ENCODE measurements at regions not wholly inside any gene's neighbourhood (a gene's known extent, or its start where the extent isn't known, plus 50 kb on each side); places are given as distances from the start of the nearest gene placed in this dataset.

DNA sequence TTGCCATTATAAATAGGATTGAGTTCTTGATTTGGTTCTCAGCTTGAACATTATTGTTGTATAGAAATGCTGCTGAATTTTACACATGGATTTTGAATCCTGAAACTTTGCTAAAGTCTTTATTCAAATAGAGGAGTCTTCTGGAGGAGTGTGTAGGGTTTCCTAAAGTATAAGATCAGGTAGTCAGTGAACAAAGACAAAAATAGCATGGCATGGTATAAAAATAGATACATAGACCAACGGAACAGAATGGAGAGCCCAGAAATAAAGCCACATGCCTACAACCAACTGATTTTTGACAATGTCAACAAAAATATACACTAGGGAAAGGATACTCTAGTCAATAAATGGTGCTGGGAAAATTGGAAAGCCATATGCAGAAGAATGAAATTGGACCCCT, 740.1 kb downstream of the QKI start:
- intact Hi-C loops (cut with DNase I) = no loop called here
- Histone ChIP-seq H3K9me3 (peaks cover 0 to 8% of the 10 kb centered on the region in 2 donors), H3K27ac (no peak overlapping the region), H3K4me1 (no peaks in the 10 kb centered on the region), H3K27me3 (no peaks in the 10 kb centered on the region), H3K4me3 (no peak overlapping the region), H3K36me3 (no peaks in the 10 kb centered on the region)
- TF ChIP-seq, protein P1, sequence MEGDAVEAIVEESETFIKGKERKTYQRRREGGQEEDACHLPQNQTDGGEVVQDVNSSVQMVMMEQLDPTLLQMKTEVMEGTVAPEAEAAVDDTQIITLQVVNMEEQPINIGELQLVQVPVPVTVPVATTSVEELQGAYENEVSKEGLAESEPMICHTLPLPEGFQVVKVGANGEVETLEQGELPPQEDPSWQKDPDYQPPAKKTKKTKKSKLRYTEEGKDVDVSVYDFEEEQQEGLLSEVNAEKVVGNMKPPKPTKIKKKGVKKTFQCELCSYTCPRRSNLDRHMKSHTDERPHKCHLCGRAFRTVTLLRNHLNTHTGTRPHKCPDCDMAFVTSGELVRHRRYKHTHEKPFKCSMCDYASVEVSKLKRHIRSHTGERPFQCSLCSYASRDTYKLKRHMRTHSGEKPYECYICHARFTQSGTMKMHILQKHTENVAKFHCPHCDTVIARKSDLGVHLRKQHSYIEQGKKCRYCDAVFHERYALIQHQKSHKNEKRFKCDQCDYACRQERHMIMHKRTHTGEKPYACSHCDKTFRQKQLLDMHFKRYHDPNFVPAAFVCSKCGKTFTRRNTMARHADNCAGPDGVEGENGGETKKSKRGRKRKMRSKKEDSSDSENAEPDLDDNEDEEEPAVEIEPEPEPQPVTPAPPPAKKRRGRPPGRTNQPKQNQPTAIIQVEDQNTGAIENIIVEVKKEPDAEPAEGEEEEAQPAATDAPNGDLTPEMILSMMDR (IDR thresholded peaks at IDR 0.05) = no peak
- no peak for ATAC-seq
- no peak for DNase-seq

DNA sequence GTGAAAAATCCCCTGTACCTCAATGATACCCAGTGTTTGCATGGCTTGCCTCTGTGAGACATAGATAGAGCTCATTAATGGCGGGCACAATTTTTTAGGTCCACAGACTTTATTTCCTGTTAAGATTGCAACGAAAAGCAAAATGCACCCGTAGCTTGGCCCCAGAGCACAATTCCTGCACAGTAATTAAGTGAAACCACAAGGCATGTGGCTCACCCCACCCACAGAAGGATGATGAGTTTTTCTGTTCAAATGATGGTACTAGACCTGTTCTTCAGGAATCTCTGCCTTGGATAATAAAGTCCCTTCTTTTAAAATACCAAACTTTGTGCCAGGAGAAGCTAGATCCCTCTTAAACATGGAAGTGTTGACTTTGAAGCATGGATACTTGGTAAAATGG, 738.1 kb downstream of the QKI start:
- intact Hi-C loops (cut with DNase I) = no loop called here
- H3K27ac ChIP-seq = no peak overlapping the region
- H3K9me3 ChIP-seq = no peaks in the 10 kb centered on the region
- H3K36me3 ChIP-seq = no peaks in the 10 kb centered on the region
- H3K4me3 ChIP-seq = no peak overlapping the region
- no peak for DNase-seq
- TF ChIP-seq, protein P1 (IDR thresholded peaks at IDR 0.05) = no peak
- ATAC-seq = no peak
- no peaks in the 10 kb centered on the region for H3K4me1 ChIP-seq
- H3K27me3 ChIP-seq = no peaks in the 10 kb centered on the region

DNA sequence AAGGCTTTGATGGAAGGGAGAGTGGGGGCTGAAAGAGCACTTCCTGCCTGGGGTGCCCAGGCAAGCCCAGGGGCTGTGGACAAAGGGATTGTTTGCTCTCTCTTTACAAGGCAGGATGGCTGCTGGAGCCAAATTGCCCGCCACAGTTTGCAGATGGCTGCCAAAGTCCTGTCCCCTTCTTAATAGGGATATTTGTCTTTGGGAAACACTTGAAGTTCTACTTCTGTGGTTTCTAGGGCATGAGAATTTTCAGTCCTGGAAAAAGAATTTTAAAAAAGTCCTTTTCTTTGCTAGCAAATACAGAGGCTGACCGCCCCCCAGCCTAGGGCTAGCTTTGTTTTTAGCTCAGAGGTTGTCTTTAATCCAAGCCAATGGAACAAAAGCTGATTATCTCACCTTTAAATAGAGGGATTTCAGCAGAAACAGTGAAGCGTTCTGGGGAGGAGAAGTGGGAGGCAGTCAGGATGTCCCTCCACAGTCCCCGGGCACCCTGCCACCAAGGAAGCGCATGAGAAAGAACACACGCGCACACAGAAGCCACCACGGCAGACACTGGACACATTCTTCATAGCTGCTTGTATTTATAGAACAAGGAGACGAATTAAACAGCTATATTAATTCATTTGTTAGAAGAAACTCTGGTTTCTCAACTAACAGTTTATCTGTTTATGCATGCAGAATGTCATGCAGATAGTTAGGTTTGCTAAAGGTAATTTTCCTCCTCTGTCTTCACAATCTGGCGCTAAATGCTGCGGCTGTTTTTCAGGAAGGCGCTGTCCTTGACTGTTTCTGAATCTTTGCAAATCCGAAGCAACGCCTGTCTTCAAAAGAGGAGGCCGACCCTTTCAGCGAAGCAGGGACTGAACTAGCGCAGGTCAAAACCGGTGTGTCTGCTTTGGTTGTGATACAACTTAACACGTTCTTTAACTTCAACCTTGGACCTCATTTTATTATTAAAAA, 736.9 kb downstream of the QKI start:
- no peak for ATAC-seq
- H3K27me3 ChIP-seq = no peaks in the 10 kb centered on the region
- H3K4me1 ChIP-seq = no peaks in the 10 kb centered on the region
- H3K27ac ChIP-seq = no peak overlapping the region
- H3K9me3 ChIP-seq = no peaks in the 10 kb centered on the region
- DNase-seq = peak in 2 of 4 donors; percentile 7 to 13
- TF ChIP-seq, protein P1 (IDR thresholded peaks at IDR 0.05) = no peak
- no peaks in the 10 kb centered on the region for H3K36me3 ChIP-seq
- intact Hi-C loops (cut with DNase I) = no loop called here
- H3K4me3 ChIP-seq = no peak overlapping the region

DNA sequence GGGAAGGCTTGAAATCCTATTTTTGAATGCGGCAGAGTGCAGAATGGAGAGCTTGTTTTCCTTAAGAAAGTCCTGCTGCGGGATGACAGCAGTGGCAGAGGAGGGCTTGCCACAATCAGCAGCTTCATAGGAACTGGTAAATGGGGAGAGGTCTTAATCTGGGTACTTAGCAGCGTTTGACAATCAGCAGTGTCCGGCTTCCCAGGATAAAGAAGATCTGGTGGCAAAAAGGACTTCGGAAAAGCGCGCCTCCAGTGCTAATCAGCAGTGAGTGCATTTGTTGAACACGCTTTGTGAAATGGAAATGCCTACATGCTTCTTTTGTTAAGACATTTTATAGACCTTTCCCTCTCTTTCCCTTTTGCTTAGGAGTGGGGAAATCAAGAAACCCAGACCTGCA, 735.7 kb downstream of the QKI start:
- Histone ChIP-seq H3K27me3 (no peaks in the 10 kb centered on the region), H3K4me3 (no peak overlapping the region), H3K27ac (no peak overlapping the region), H3K9me3 (no peaks in the 10 kb centered on the region), H3K4me1 (no peaks in the 10 kb centered on the region), H3K36me3 (no peaks in the 10 kb centered on the region)
- intact Hi-C loops (cut with DNase I) = no loop called here
- no peak for ATAC-seq
- no peak for DNase-seq
- TF ChIP-seq, protein P1 (IDR thresholded peaks at IDR 0.05) = no peak

DNA sequence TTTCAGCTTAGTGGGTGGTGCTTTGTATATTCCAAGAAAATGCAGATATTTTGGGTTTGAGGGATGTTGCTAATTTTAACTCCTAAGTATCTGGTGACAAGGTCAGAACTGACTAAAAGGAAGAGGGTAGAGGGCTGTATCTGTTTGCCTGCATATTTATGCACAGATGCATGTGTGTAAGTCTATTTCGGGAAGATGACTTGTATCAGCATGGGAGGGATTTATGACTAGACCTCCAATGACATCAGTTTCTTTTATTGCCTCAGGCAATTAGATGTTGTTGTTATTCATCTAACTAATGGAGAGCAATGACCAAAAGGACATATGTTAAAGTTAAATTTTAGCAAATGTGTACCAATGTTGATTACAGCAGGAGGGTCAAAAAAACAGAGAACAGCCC, 734.3 kb downstream of the QKI start:
- TF ChIP-seq, protein P1 (IDR thresholded peaks at IDR 0.05) = no peak
- no peak for DNase-seq
- intact Hi-C loops (cut with DNase I) = no loop called here

More for the DNA sequence above, 734.3 kb downstream of the QKI start:
- no peak overlapping the region for H3K27ac ChIP-seq
- H3K9me3 ChIP-seq = no peaks in the 10 kb centered on the region
- no peaks in the 10 kb centered on the region for H3K27me3 ChIP-seq
- ATAC-seq = no peak
- no peaks in the 10 kb centered on the region for H3K36me3 ChIP-seq
- H3K4me1 ChIP-seq = no peaks in the 10 kb centered on the region
- H3K4me3 ChIP-seq = no peak overlapping the region
